Astrocyte of the cerebellum (primary cell): ENCODE measurements at regions not wholly inside any gene's neighbourhood (a gene's known extent, or its start where the extent isn't known, plus 50 kb on each side); places are given as distances from the start of the nearest gene placed in this dataset.

Experiments
- DNase-seq: peaks from one replicate; pipeline ENCODE4 v3.0.0-alpha.2; 2011; ENCODE audit warnings: low read depth
- H3K4me3 ChIP-seq: 2 replicates; pipeline ENCODE4 v1.5.1; 2011; ENCODE audit warnings: mild to moderate bottlenecking, low read depth, low read length, moderate library complexity
- CTCF ChIP-seq: IDR thresholded peaks from 2 replicates; pipeline ENCODE4 v1.5.1; 2012; ENCODE audit warnings: low read length, low read depth, moderate library complexity, mild to moderate bottlenecking; ENCODE audit errors: missing control alignments
- in situ Hi-C: cut with HindIII; loops from 2 replicates; pipeline ENCODE4 v1.10.0; 2017; ENCODE audit warnings: low sequenced_read_pairs

- in situ Hi-C loops = no loop called here
- H3K4me3 ChIP-seq = no peak overlapping the region
- no peak for TF ChIP-seq CTCF
- no peak for DNase-seq
Measured at GRCh38 chr6:30795549-30796293, 51.4 kb upstream of the IER3 start.
